Trophoblast cell (in vitro differentiated cells and primary cell): ENCODE measurements at regions not wholly inside any gene's neighbourhood (a gene's known extent, or its start where the extent isn't known, plus 50 kb on each side); places are given as distances from the start of the nearest gene placed in this dataset.

Source experiments
- DNase-seq, 2 donors: peaks; one replicate each; pipeline ENCODE4 v3.0.0-alpha.2; 2016
- H2AFZ ChIP-seq: 2 replicates; pipeline ENCODE4 v1.6.1; 2013; ENCODE audit warnings: low read length, moderate library complexity, mild to moderate bottlenecking; ENCODE audit not compliant: insufficient read depth, poor library complexity
- H2AK5ac ChIP-seq: 2 replicates; pipeline ENCODE4 v1.6.1; 2013; ENCODE audit warnings: mild to moderate bottlenecking, low read length
- H2BK120ac ChIP-seq: 2 replicates; pipeline ENCODE4 v1.6.1; 2013; ENCODE audit warnings: low read length, mild to moderate bottlenecking, moderate library complexity; ENCODE audit not compliant: insufficient read depth, poor library complexity
- H2BK12ac ChIP-seq: 2 replicates; pipeline ENCODE4 v1.6.1; 2013; ENCODE audit warnings: mild to moderate bottlenecking, low read length, moderate library complexity
- H2BK5ac ChIP-seq: 2 replicates; pipeline ENCODE4 v1.6.1; 2013; ENCODE audit warnings: low read length, low read depth, moderate library complexity, mild to moderate bottlenecking; ENCODE audit not compliant: poor library complexity
- H3K14ac ChIP-seq: 2 replicates; pipeline ENCODE4 v1.6.1; 2013; ENCODE audit warnings: mild to moderate bottlenecking, low read length
- H3K18ac ChIP-seq: 2 replicates; pipeline ENCODE4 v1.6.1; 2013; ENCODE audit warnings: mild to moderate bottlenecking, low read length
- H3K23ac ChIP-seq: 2 replicates; pipeline ENCODE4 v1.6.1; 2013; ENCODE audit warnings: low read length
- H3K27ac ChIP-seq: 2 replicates; pipeline ENCODE4 v1.5.1; 2013; ENCODE audit warnings: low read depth, mild to moderate bottlenecking, inconsistent platforms, low read length, moderate library complexity
- H3K27me3 ChIP-seq: 2 replicates; pipeline ENCODE4 v1.6.1; 2013; ENCODE audit warnings: inconsistent platforms, mild to moderate bottlenecking, low read length, moderate library complexity; ENCODE audit not compliant: insufficient read depth
- H3K36me3 ChIP-seq, 2 experiments: 1 replicate in 1 of 2; 2 replicates in 1 of 2; pipeline ENCODE4 v1.6.1; 2013; ENCODE audit warnings: low read length in 2 of 2, mild to moderate bottlenecking in 2 of 2, moderate library complexity in 1 of 2; ENCODE audit not compliant: insufficient read depth in 2 of 2, control insufficient read depth in 1 of 2
- H3K4ac ChIP-seq: 2 replicates; pipeline ENCODE4 v1.6.1; 2013; ENCODE audit warnings: low read depth, mild to moderate bottlenecking, low read length, moderate library complexity
- H3K4me1 ChIP-seq, 2 experiments: 1 replicate in 1 of 2; 2 replicates in 1 of 2; pipeline ENCODE4 v1.6.1; 2013; ENCODE audit warnings: low read length in 2 of 2, mild to moderate bottlenecking in 2 of 2, moderate library complexity in 1 of 2; ENCODE audit not compliant: insufficient read depth in 2 of 2, control insufficient read depth in 1 of 2
- H3K4me2 ChIP-seq: 2 replicates; pipeline ENCODE4 v1.6.1; 2013; ENCODE audit warnings: inconsistent platforms, mild to moderate bottlenecking, low read length, moderate library complexity
- H3K4me3 ChIP-seq: 2 replicates; pipeline ENCODE4 v1.5.1; 2013; ENCODE audit warnings: mild to moderate bottlenecking, low read depth, low read length, inconsistent platforms
- H3K79me1 ChIP-seq: one replicate; pipeline ENCODE4 v1.6.1; 2013; ENCODE audit warnings: low read length
- H3K79me2 ChIP-seq: 2 replicates; pipeline ENCODE4 v1.6.1; 2013; ENCODE audit warnings: low read length, mild to moderate bottlenecking; ENCODE audit not compliant: control insufficient read depth, insufficient read depth, poor library complexity
- H3K9ac ChIP-seq: 2 replicates; pipeline ENCODE4 v1.6.1; 2013; ENCODE audit warnings: mild to moderate bottlenecking, low read length
- H3K9me3 ChIP-seq: 2 replicates; pipeline ENCODE4 v1.6.1; 2013; ENCODE audit warnings: low read depth, mild to moderate bottlenecking, control low read depth, inconsistent platforms, low read length; ENCODE audit not compliant: insufficient read depth
- H4K12ac ChIP-seq: 2 replicates; pipeline ENCODE4 v1.6.1; 2013; ENCODE audit warnings: low read depth, mild to moderate bottlenecking, low read length, moderate library complexity
- H4K8ac ChIP-seq: 2 replicates; pipeline ENCODE4 v1.6.1; 2013; ENCODE audit warnings: low read depth, mild to moderate bottlenecking, low read length, moderate library complexity
- H4K91ac ChIP-seq: one replicate; pipeline ENCODE4 v1.6.1; 2013; ENCODE audit warnings: low read depth, mild to moderate bottlenecking, low read length, moderate library complexity
- WGBS: extraction: QIAGEN DNeasy Blood & Tissue Kit; methylation state at CpG from one replicate; pipeline ENCODE4 v1.1.7; 2013; ENCODE audit warnings: missing lambda C conversion rate; ENCODE audit not compliant: insufficient read length, insufficient coverage; ENCODE audit errors: extremely low coverage; 5-methylcytosine and 5-hydroxymethylcytosine counted together

- H3K36me3 ChIP-seq, result no peaks in the 10 kb centered on the region
- no peak overlapping the region for H3K23ac ChIP-seq
- peak overlapping the region; percentile 80 for H2BK5ac ChIP-seq
- no peaks in the 10 kb centered on the region for H3K27me3 ChIP-seq
- WGBS, result no CpG with 5 or more reads among the region's 4 CpGs
- peaks cover 8 to 14% of the 10 kb centered on the region in 2 experiments for H3K4me1 ChIP-seq
- no peak overlapping the region for H3K4me3 ChIP-seq
- no peak overlapping the region for H3K18ac ChIP-seq
- peak overlapping the region; percentile 80 for H3K27ac ChIP-seq
- peak overlapping the region; percentile 53 for H2BK120ac ChIP-seq
- H3K14ac ChIP-seq, result no peak overlapping the region
- no peak overlapping the region for H3K9ac ChIP-seq
- no peaks in the 10 kb centered on the region for H3K9me3 ChIP-seq
- no peak overlapping the region for H3K4ac ChIP-seq
- H2AFZ ChIP-seq, result no peak overlapping the region
- H4K8ac ChIP-seq, result no peak overlapping the region
- no peak overlapping the region for H2AK5ac ChIP-seq
- peak overlapping the region; percentile 32 for H4K91ac ChIP-seq
- no peak overlapping the region for H4K12ac ChIP-seq
- H3K79me2 ChIP-seq, result no peaks in the 10 kb centered on the region
- H3K79me1 ChIP-seq, result peaks cover 14% of the 10 kb centered on the region
- H3K4me2 ChIP-seq, result peak overlapping the region; percentile 9
- H2BK12ac ChIP-seq, result peak overlapping the region; percentile 50
- no peak for DNase-seq
These were observed 374.0 kb downstream of the ZNF608 start for GRCh38 chr5:124372457-124372856.

- Histone ChIP-seq H3K79me2 (no peaks in the 10 kb centered on the region), H4K91ac (peak overlapping the region; percentile 45), H3K36me3 (no peaks in the 10 kb centered on the region), H3K23ac (no peak overlapping the region), H2AK5ac (no peak overlapping the region), H3K4me3 (no peak overlapping the region), H3K4me2 (no peak overlapping the region), H3K18ac (no peak overlapping the region), H3K9ac (no peak overlapping the region), H3K4ac (no peak overlapping the region), H2BK5ac (peak overlapping the region; percentile 42), H3K14ac (peak overlapping the region; percentile 2), H4K8ac (no peak overlapping the region), H2BK120ac (peak overlapping the region; percentile 23), H4K12ac (no peak overlapping the region), H2AFZ (no peak overlapping the region), H3K4me1 (peaks cover 8 to 11% of the 10 kb centered on the region in 2 experiments), H3K27ac (peak overlapping the region; percentile 63), H3K27me3 (no peaks in the 10 kb centered on the region), H2BK12ac (peak overlapping the region; percentile 78), H3K79me1 (peaks cover 14% of the 10 kb centered on the region), H3K9me3 (no peaks in the 10 kb centered on the region)
- no peak for DNase-seq
- WGBS, result no CpG with 5 or more reads among the region's 4 CpGs
These were observed 375.2 kb downstream of the ZNF608 start for GRCh38 chr5:124371111-124371706.

GRCh38 chr5:124370601-124371000, 375.8 kb downstream of the ZNF608 start:
- Histone ChIP-seq H2AFZ (no peak overlapping the region), H2BK12ac (no peak overlapping the region), H3K4ac (no peak overlapping the region), H3K14ac (no peak overlapping the region), H3K18ac (no peak overlapping the region), H3K4me2 (no peak overlapping the region), H3K79me1 (peaks cover 14% of the 10 kb centered on the region), H3K23ac (no peak overlapping the region), H2BK120ac (no peak overlapping the region), H3K9ac (no peak overlapping the region), H4K12ac (no peak overlapping the region), H3K27me3 (no peaks in the 10 kb centered on the region), H3K9me3 (no peaks in the 10 kb centered on the region), H2AK5ac (no peak overlapping the region), H3K4me1 (peaks cover 8 to 11% of the 10 kb centered on the region in 2 experiments), H3K79me2 (no peaks in the 10 kb centered on the region), H3K36me3 (no peaks in the 10 kb centered on the region), H2BK5ac (no peak overlapping the region), H4K91ac (no peak overlapping the region), H4K8ac (no peak overlapping the region), H3K4me3 (no peak overlapping the region), H3K27ac (no peak overlapping the region)
- no peak for DNase-seq

GRCh38 chr5:124365361-124365801, 381.1 kb downstream of the ZNF608 start:
- Histone ChIP-seq H3K4me2 (no peak overlapping the region), H4K8ac (no peak overlapping the region), H3K79me1 (no peaks in the 10 kb centered on the region), H3K27ac (no peak overlapping the region), H3K4me3 (no peak overlapping the region), H3K27me3 (no peaks in the 10 kb centered on the region), H3K23ac (no peak overlapping the region), H3K9ac (no peak overlapping the region), H3K9me3 (no peaks in the 10 kb centered on the region), H3K79me2 (no peaks in the 10 kb centered on the region), H2BK12ac (no peak overlapping the region), H2AFZ (no peak overlapping the region), H2BK5ac (no peak overlapping the region), H4K91ac (no peak overlapping the region), H3K18ac (no peak overlapping the region), H2BK120ac (no peak overlapping the region), H3K4me1 (no peaks in the 10 kb centered on the region), H3K14ac (no peak overlapping the region), H3K4ac (no peak overlapping the region), H3K36me3 (no peaks in the 10 kb centered on the region), H2AK5ac (no peak overlapping the region), H4K12ac (no peak overlapping the region)
- DNase-seq, result no peak
- WGBS, result no CpG with 5 or more reads among the region's 4 CpGs
